ENCODE measurements at regions not wholly inside any gene's neighbourhood (a gene's known extent, or its start where the extent isn't known, plus 50 kb on each side); places are given as distances from the start of the nearest gene placed in this dataset.

DNA sequence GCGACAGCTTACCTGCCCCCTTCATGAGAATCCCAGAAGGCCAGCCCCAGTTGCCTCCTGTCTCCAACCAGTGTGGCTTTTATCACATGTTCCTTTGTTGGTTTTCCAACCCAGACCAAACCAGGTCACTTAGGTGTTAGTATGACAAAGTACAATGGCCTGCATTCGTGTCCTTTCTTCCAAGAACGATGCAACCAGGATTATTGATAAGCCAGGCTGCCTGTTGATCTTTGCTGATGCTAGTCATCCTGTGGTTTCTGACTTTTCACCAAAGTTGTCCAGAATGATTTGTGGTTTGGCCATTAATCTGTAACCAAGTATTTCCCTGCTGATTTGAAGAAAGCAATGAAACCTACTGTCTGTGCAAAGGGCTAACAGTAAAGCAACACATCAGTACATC, 191.4 kb downstream of the CYLD start:
- H2AK5ac ChIP-seq (ENCODE audit: low read depth, low read length): no peak overlapping the region
- H3K9ac ChIP-seq (replicated peaks in 1 of 4; ENCODE audit: extremely low read depth in 1 of 4, low read depth in 3 of 4, low read length in 3 of 4): no peak overlapping the region
- H3K79me1 ChIP-seq (ENCODE audit: low read depth, low read length): no peaks in the 10 kb centered on the region
- no peak overlapping the region for H2BK20ac ChIP-seq (ENCODE audit: low read length)
- no peak for FAIRE-seq
- H3K4me2 ChIP-seq (ENCODE audit: insufficient read depth in 1 of 2, low read depth in 2 of 2, low read length in 2 of 2): no peak overlapping the region
- H4K5ac ChIP-seq (ENCODE audit: insufficient read length, low read depth, low read length): no peak overlapping the region
- no peak overlapping the region for H4K8ac ChIP-seq (ENCODE audit: extremely low read depth, insufficient read depth, low read length)
- no peak overlapping the region for H3K56ac ChIP-seq (replicated peaks; ENCODE audit: insufficient read length, low read depth, low read length)
- H4K20me1 ChIP-seq (replicated peaks in 1 of 2; ENCODE audit: control insufficient read depth in 1 of 2, insufficient read depth in 2 of 2, low read length in 2 of 2): no peaks in the 10 kb centered on the region
- H2BK12ac ChIP-seq (ENCODE audit: low read depth, low read length): no peak overlapping the region
- no peaks in the 10 kb centered on the region for H3K27me3 ChIP-seq (replicated peaks in 1 of 4; ENCODE audit: control insufficient read depth in 3 of 4, extremely low read depth in 1 of 4, insufficient read depth in 3 of 4, low read length in 3 of 4)
- TF ChIP-seq RXRA (IDR thresholded peaks at IDR 0.05; ENCODE audit: insufficient read depth, low read depth, low read length) (no peak), SAP30 (IDR thresholded peaks at IDR 0.05; ENCODE audit: insufficient read depth, insufficient replicate concordance, low read length) (no peak), POLR2AphosphoS5 (IDR thresholded peaks at IDR 0.05; ENCODE audit: low read depth, low read length) (no peak), TEAD4 (IDR thresholded peaks at IDR 0.05; ENCODE audit: low read depth, low read length) (no peak), HDAC2 (IDR thresholded peaks at IDR 0.05; ENCODE audit: borderline replicate concordance in 1 of 2, low read depth in 2 of 2, low read length in 2 of 2) (no peak)
- TF ChIP-seq, protein P1, sequence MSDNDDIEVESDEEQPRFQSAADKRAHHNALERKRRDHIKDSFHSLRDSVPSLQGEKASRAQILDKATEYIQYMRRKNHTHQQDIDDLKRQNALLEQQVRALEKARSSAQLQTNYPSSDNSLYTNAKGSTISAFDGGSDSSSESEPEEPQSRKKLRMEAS (IDR thresholded peaks at IDR 0.05): no peak
- no peak overlapping the region for H3K27ac ChIP-seq (ENCODE audit: low read depth, low read length)
- no peak overlapping the region for H2BK5ac ChIP-seq (ENCODE audit: low read depth, low read length)
- no peaks in the 10 kb centered on the region for H3K9me3 ChIP-seq (ENCODE audit: insufficient read depth in 2 of 2, low read depth in 1 of 2, low read length in 1 of 2)
- no peak overlapping the region for H2BK120ac ChIP-seq (replicated peaks; ENCODE audit: low read depth, low read length)
- no peaks in the 10 kb centered on the region for H3K4me1 ChIP-seq (replicated peaks in 1 of 4; ENCODE audit: control insufficient read depth in 3 of 4, insufficient read depth in 4 of 4, low read length in 3 of 4)
- H3K14ac ChIP-seq (ENCODE audit: insufficient read length): no peak overlapping the region
- H3K23me2 ChIP-seq (ENCODE audit: low read depth, low read length): no peaks in the 10 kb centered on the region
- H3K4me3 ChIP-seq (ENCODE audit: extremely low read depth in 1 of 4, insufficient read depth in 2 of 4, low read depth in 3 of 4, low read length in 4 of 4): no peak overlapping the region
- no peak overlapping the region for H3K23ac ChIP-seq (ENCODE audit: insufficient read length)
- ChIA-PET POLR2A (ENCODE audit: partially characterized antibody) (no interaction called here), CTCF (ENCODE audit: partially characterized antibody) (interaction anchor here (0.6 to 1.3 kb wide), 3 partner anchors 9 to 839 kb away, joined by 3 to 4 read pairs (median 3); no protein-coding TSS in a partner anchor)
- H2AFZ ChIP-seq (ENCODE audit: low read length): no peak overlapping the region
- no peaks in the 10 kb centered on the region for H3K36me3 ChIP-seq (ENCODE audit: control insufficient read depth in 2 of 4, insufficient read depth in 4 of 4, low read length in 3 of 4)
- no peak overlapping the region for H3K18ac ChIP-seq (ENCODE audit: extremely low read depth, low read length)
- WGBS, 2 experiments (ENCODE audit: extremely low coverage in 1 of 2, insufficient coverage in 1 of 2, insufficient read length in 1 of 2, insufficient replicate concordance in 2 of 2, low coverage in 1 of 2, low lambda C conversion rate in 2 of 2, missing lambda C conversion rate in 1 of 2): 95% methylated on average over 3 of the region's 3 CpGs; no CpG with 5 or more reads in 1 of the 2 experiments
- DNase-seq (ENCODE audit: low read depth in 1 of 2, low spot score in 2 of 2): no peak
- no peak overlapping the region for H4K91ac ChIP-seq (replicated peaks; ENCODE audit: insufficient read length, low read length)
- no peak overlapping the region for H3K4ac ChIP-seq (replicated peaks; ENCODE audit: insufficient read length, low read depth, low read length)
- no peak overlapping the region for H2BK15ac ChIP-seq (ENCODE audit: low read length)
- no peaks in the 10 kb centered on the region for H3K79me2 ChIP-seq (ENCODE audit: control insufficient read depth in 1 of 2, insufficient read depth in 2 of 2, low read length in 2 of 2)
